Prostate gland (tissue), 2 donors: ENCODE measurements at regions not wholly inside any gene's neighbourhood (a gene's known extent, or its start where the extent isn't known, plus 50 kb on each side); places are given as distances from the start of the nearest gene placed in this dataset.

Experiments used
- CTCF ChIP-seq, 4 experiments: fragments of 200-600 bp in 2 of 4; fragments of 450-650 bp in 2 of 4; sonication (generic) in 2 of 4; IDR thresholded peaks; 1 replicate in 3 of 4; 2 replicates in 1 of 4; pipeline ENCODE4 v1.5.1; 2016 to 2019; ENCODE audit warnings: antibody characterized with exemption in 4 of 4, mild to moderate bottlenecking in 2 of 4, moderate library complexity in 2 of 4
- POLR2AphosphoS5 ChIP-seq: sonication (generic); formaldehyde crosslinking; IDR thresholded peaks from one replicate; pipeline ENCODE4 v1.6.1; 2017; ENCODE audit warnings: antibody characterized with exemption

- TF ChIP-seq CTCF (IDR thresholded peaks at IDR 0.05) (no peak), POLR2AphosphoS5 (no peak)
Observed at GRCh38 chr1:90174246-90174645, 179.3 kb downstream of the ZNF326 start.
